Neural progenitor cell (in vitro differentiated cells): ENCODE measurements at regions not wholly inside any gene's neighbourhood (a gene's known extent, or its start where the extent isn't known, plus 50 kb on each side); places are given as distances from the start of the nearest gene placed in this dataset.

Experiments
- EZH2phosphoT487 ChIP-seq: fragments of 200-600 bp; sonication (generic); IDR thresholded peaks from 2 replicates; pipeline ENCODE4 v1.6.1; 2017; ENCODE audit warnings: antibody characterized with exemption
- TF ChIP-seq, protein P1 (sequence below): fragments of 200-600 bp; sonication (generic); IDR thresholded peaks from 2 replicates; pipeline ENCODE4 v1.5.1; 2017; ENCODE audit warnings: antibody characterized with exemption, mild to moderate bottlenecking

DNA sequence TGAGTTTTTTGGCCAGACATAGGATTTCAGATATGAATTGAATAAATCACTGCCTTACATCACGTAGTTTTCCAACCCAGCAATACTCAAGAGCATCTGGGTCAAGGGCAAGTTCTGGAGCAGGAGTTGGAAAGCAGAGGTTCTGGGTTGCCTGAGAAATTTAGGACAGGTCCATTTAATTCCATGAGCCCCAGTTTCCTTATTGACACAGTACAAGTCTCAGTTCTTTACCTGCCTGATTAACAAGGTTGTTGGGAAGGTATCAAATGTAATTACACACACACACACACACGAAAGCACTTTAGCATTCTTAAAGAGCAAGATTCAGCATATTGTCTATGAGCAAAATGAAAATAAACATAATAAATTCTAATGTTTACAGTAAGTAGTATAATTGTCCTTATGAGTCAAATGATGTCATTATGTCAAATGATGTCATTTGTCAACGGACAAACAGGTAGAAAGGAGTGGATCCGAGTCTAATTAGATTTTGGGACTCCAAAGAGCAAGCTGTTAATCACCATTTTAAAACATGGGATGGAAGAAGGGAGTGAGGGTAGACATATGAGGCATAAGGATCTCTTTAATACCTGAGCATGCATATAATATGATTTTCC, 268.4 kb upstream of the ARGLU1 start:
- TF ChIP-seq, protein P1, sequence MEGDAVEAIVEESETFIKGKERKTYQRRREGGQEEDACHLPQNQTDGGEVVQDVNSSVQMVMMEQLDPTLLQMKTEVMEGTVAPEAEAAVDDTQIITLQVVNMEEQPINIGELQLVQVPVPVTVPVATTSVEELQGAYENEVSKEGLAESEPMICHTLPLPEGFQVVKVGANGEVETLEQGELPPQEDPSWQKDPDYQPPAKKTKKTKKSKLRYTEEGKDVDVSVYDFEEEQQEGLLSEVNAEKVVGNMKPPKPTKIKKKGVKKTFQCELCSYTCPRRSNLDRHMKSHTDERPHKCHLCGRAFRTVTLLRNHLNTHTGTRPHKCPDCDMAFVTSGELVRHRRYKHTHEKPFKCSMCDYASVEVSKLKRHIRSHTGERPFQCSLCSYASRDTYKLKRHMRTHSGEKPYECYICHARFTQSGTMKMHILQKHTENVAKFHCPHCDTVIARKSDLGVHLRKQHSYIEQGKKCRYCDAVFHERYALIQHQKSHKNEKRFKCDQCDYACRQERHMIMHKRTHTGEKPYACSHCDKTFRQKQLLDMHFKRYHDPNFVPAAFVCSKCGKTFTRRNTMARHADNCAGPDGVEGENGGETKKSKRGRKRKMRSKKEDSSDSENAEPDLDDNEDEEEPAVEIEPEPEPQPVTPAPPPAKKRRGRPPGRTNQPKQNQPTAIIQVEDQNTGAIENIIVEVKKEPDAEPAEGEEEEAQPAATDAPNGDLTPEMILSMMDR = no peak
- TF ChIP-seq EZH2phosphoT487 = no peak
